Vagina (tissue), 2 donors: ENCODE measurements at regions not wholly inside any gene's neighbourhood (a gene's known extent, or its start where the extent isn't known, plus 50 kb on each side); places are given as distances from the start of the nearest gene placed in this dataset.

ENCODE experiments used
- DNase-seq, 2 donors: peaks; one replicate each; pipeline ENCODE4 v3.0.0-alpha.2; 2017; ENCODE audit errors: extremely low spot score in 2 of 2
- H3K27ac ChIP-seq: fragments of 200-600 bp; sonication (generic); one replicate; pipeline ENCODE4 v1.5.1; 2019
- H3K27me3 ChIP-seq: fragments of 200-600 bp; sonication (generic); one replicate; pipeline ENCODE4 v1.5.1; 2019
- H3K36me3 ChIP-seq, 2 donors: fragments of 200-600 bp; sonication (generic); one replicate each; pipeline ENCODE4 v1.5.1; 2017 to 2019
- H3K4me1 ChIP-seq: fragments of 200-600 bp; sonication (generic); one replicate; pipeline ENCODE4 v1.5.1; 2019
- H3K4me3 ChIP-seq, 2 donors: fragments of 200-600 bp; sonication (generic); 1 replicate in 1 of 2; 2 replicates in 1 of 2; pipeline ENCODE4 v1.5.1; 2016 to 2019
- H3K9me3 ChIP-seq: fragments of 200-600 bp; sonication (generic); one replicate; pipeline ENCODE4 v1.5.1; 2019
- CTCF ChIP-seq, 3 experiments: fragments of 450-650 bp in 2 of 3; fragments of 200-600 bp in 1 of 3; sonication (generic) in 1 of 3; IDR thresholded peaks; one replicate each; pipeline ENCODE4 v1.5.1; 2017 to 2019; ENCODE audit warnings: antibody characterized with exemption in 3 of 3, mild to moderate bottlenecking in 2 of 3, moderate library complexity in 2 of 3
- POLR2A ChIP-seq, 2 donors: fragments of 450-650 bp; IDR thresholded peaks; one replicate each; pipeline ENCODE4 v1.6.1; 2017; ENCODE audit warnings: antibody characterized with exemption in 2 of 2, mild to moderate bottlenecking in 2 of 2, moderate library complexity in 2 of 2
- POLR2AphosphoS5 ChIP-seq, 2 donors: sonication (generic); formaldehyde crosslinking; IDR thresholded peaks; one replicate each; pipeline ENCODE4 v1.9.0; 2017; ENCODE audit warnings: antibody characterized with exemption in 2 of 2, mild to moderate bottlenecking in 2 of 2, low read depth in 1 of 2; ENCODE audit not compliant: insufficient read depth in 1 of 2
- intact Hi-C: fragments of 100-400 bp; cut with DNase I; formaldehyde crosslinking; loops from one replicate; pipeline ENCODE4 v1.15.1; 2023

GRCh38 chr15:98231696-98232440, 271.4 kb downstream of the ARRDC4 start:
- H3K36me3 ChIP-seq, result no peaks in the 10 kb centered on the region
- intact Hi-C loops, result no loop called here
- H3K27ac ChIP-seq, result no peak overlapping the region
- no peaks in the 10 kb centered on the region for H3K4me1 ChIP-seq
- no peak for TF ChIP-seq CTCF (IDR thresholded peaks at IDR 0.05)
- H3K9me3 ChIP-seq, result no peaks in the 10 kb centered on the region
- H3K27me3 ChIP-seq, result no peaks in the 10 kb centered on the region
- no peak for DNase-seq
- H3K4me3 ChIP-seq, result no peak overlapping the region

- H3K36me3 ChIP-seq, result no peaks in the 10 kb centered on the region
- no peaks in the 10 kb centered on the region for H3K9me3 ChIP-seq
- no peak for TF ChIP-seq POLR2A (IDR thresholded peaks at IDR 0.05)
- TF ChIP-seq CTCF (IDR thresholded peaks at IDR 0.05), result no peak
- TF ChIP-seq POLR2AphosphoS5 (IDR thresholded peaks at IDR 0.05; ENCODE audit: insufficient read depth in 1 of 2, low read depth in 1 of 2), result no peak
- H3K4me3 ChIP-seq, result no peak overlapping the region
- no peaks in the 10 kb centered on the region for H3K27me3 ChIP-seq
- intact Hi-C loops, result no loop called here
- no peaks in the 10 kb centered on the region for H3K4me1 ChIP-seq
- no peak overlapping the region for H3K27ac ChIP-seq
- no peak for DNase-seq
These were observed 272.3 kb downstream of the ARRDC4 start for GRCh38 chr15:98232761-98233160.

GRCh38 chr15:98233873-98234272, 273.4 kb downstream of the ARRDC4 start:
- no peaks in the 10 kb centered on the region for H3K27me3 ChIP-seq
- no peak for DNase-seq
- H3K36me3 ChIP-seq, result no peaks in the 10 kb centered on the region
- H3K27ac ChIP-seq, result no peak overlapping the region
- no peaks in the 10 kb centered on the region for H3K4me1 ChIP-seq
- H3K9me3 ChIP-seq, result no peaks in the 10 kb centered on the region
- no peak overlapping the region for H3K4me3 ChIP-seq
- intact Hi-C loops, result no loop called here
- TF ChIP-seq POLR2AphosphoS5 (IDR thresholded peaks at IDR 0.05; ENCODE audit: insufficient read depth in 1 of 2, low read depth in 1 of 2) (no peak), CTCF (IDR thresholded peaks at IDR 0.05) (no peak), POLR2A (IDR thresholded peaks at IDR 0.05) (no peak)

- DNase-seq, result no peak
- TF ChIP-seq CTCF (IDR thresholded peaks at IDR 0.05), result no peak
- no peak for TF ChIP-seq POLR2A (IDR thresholded peaks at IDR 0.05)
- no peak for TF ChIP-seq POLR2AphosphoS5 (IDR thresholded peaks at IDR 0.05; ENCODE audit: insufficient read depth in 1 of 2, low read depth in 1 of 2)
- H3K4me1 ChIP-seq, result no peaks in the 10 kb centered on the region
- H3K9me3 ChIP-seq, result no peaks in the 10 kb centered on the region
- no peak overlapping the region for H3K27ac ChIP-seq
- no peaks in the 10 kb centered on the region for H3K36me3 ChIP-seq
- intact Hi-C loops, result no loop called here
- no peak overlapping the region for H3K4me3 ChIP-seq
- H3K27me3 ChIP-seq, result no peaks in the 10 kb centered on the region
These were observed 279.8 kb downstream of the ARRDC4 start for GRCh38 chr15:98240303-98240702.

GRCh38 chr15:98241032-98241554, 280.6 kb downstream of the ARRDC4 start:
- H3K9me3 ChIP-seq, result no peaks in the 10 kb centered on the region
- intact Hi-C loops, result no loop called here
- no peaks in the 10 kb centered on the region for H3K4me1 ChIP-seq
- DNase-seq, result no peak
- no peak overlapping the region for H3K27ac ChIP-seq
- no peaks in the 10 kb centered on the region for H3K27me3 ChIP-seq
- TF ChIP-seq POLR2A (IDR thresholded peaks at IDR 0.05) (no peak), POLR2AphosphoS5 (IDR thresholded peaks at IDR 0.05; ENCODE audit: insufficient read depth in 1 of 2, low read depth in 1 of 2) (no peak), CTCF (IDR thresholded peaks at IDR 0.05) (no peak)
- no peaks in the 10 kb centered on the region for H3K36me3 ChIP-seq
- no peak overlapping the region for H3K4me3 ChIP-seq
